Breast epithelium (tissue), 3 donors: ENCODE measurements at regions not wholly inside any gene's neighbourhood (a gene's known extent, or its start where the extent isn't known, plus 50 kb on each side); places are given as distances from the start of the nearest gene placed in this dataset.

ENCODE experiments used
- CTCF ChIP-seq, 3 donors: fragments of 450-650 bp; IDR thresholded peaks; one replicate each; pipeline ENCODE4 v1.5.1; 2016 to 2017; ENCODE audit warnings: antibody characterized with exemption in 3 of 3, mild to moderate bottlenecking in 3 of 3, moderate library complexity in 3 of 3
- POLR2A ChIP-seq: fragments of 450-650 bp; IDR thresholded peaks from one replicate; pipeline ENCODE4 v1.6.1; 2016; ENCODE audit warnings: antibody characterized with exemption, mild to moderate bottlenecking, moderate library complexity

GRCh38 chr6:1544603-1545002, 65.1 kb upstream of the FOXC1 start:
- TF ChIP-seq CTCF (IDR thresholded peaks at IDR 0.05) (no peak), POLR2A (no peak)
